Prostate gland (tissue), 2 donors: ENCODE measurements at regions not wholly inside any gene's neighbourhood (a gene's known extent, or its start where the extent isn't known, plus 50 kb on each side); places are given as distances from the start of the nearest gene placed in this dataset.

ENCODE experiments used
- DNase-seq: peaks from one replicate; pipeline ENCODE4 v3.0.0-alpha.2; 2019; ENCODE audit warnings: low spot score
- H3K27ac ChIP-seq, 2 donors: fragments of 200-600 bp; sonication (generic); 2 replicates each; pipeline ENCODE4 v1.5.1; 2017 to 2019
- H3K27me3 ChIP-seq: fragments of 200-600 bp; sonication (generic); replicated peaks from 2 replicates; pipeline ENCODE4 v1.5.1; 2019; ENCODE audit not compliant: insufficient read depth
- H3K36me3 ChIP-seq, 2 donors: fragments of 200-600 bp; sonication (generic); 1 replicate in 1 of 2; 2 replicates in 1 of 2; pipeline versions ENCODE4 v1.5.1 to v1.8.1; 2017 to 2019
- H3K4me1 ChIP-seq: fragments of 200-600 bp; sonication (generic); replicated peaks from 2 replicates; pipeline ENCODE4 v1.5.1; 2019
- H3K4me3 ChIP-seq, 2 donors: fragments of 200-600 bp; sonication (generic); 2 replicates each; pipeline ENCODE4 v1.5.1; 2017 to 2019
- H3K9me3 ChIP-seq: fragments of 200-600 bp; sonication (generic); 2 replicates; pipeline ENCODE4 v1.5.1; 2017
- CTCF ChIP-seq, 4 experiments: fragments of 200-600 bp in 2 of 4; fragments of 450-650 bp in 2 of 4; sonication (generic) in 2 of 4; IDR thresholded peaks; 1 replicate in 3 of 4; 2 replicates in 1 of 4; pipeline ENCODE4 v1.5.1; 2016 to 2019; ENCODE audit warnings: antibody characterized with exemption in 4 of 4, mild to moderate bottlenecking in 2 of 4, moderate library complexity in 2 of 4
- POLR2A ChIP-seq: fragments of 450-650 bp; IDR thresholded peaks from one replicate; pipeline ENCODE4 v1.6.1; 2016; ENCODE audit warnings: antibody characterized with exemption, mild to moderate bottlenecking
- POLR2AphosphoS5 ChIP-seq: sonication (generic); formaldehyde crosslinking; IDR thresholded peaks from one replicate; pipeline ENCODE4 v1.6.1; 2017; ENCODE audit warnings: antibody characterized with exemption
- WGBS: methylation state at CpG from one replicate; pipeline ENCODE4 v1.1.5; 2018; 5-methylcytosine and 5-hydroxymethylcytosine counted together
- intact Hi-C: fragments of 100-400 bp; cut with DNase I; formaldehyde crosslinking; loops from one replicate; pipeline ENCODE4 v1.14.2; 2022

GRCh38 chr2:211132046-211132445 is 575.6 kb downstream of the CPS1 start:
- intact Hi-C loops: no loop called here
- Histone ChIP-seq H3K4me3 (no peak overlapping the region), H3K36me3 (no peaks in the 10 kb centered on the region), H3K9me3 (no peaks in the 10 kb centered on the region), H3K4me1 (no peaks in the 10 kb centered on the region), H3K27ac (no peak overlapping the region), H3K27me3 (no peaks in the 10 kb centered on the region)
- TF ChIP-seq POLR2A (no peak), POLR2AphosphoS5 (no peak), CTCF (IDR thresholded peaks at IDR 0.05) (no peak)
- DNase-seq: no peak
- WGBS: 89% methylated on average over 2 of the region's 2 CpGs

- DNase-seq: no peak
- WGBS: 46% methylated on average over 2 of the region's 2 CpGs
Measured at GRCh38 chr2:211132573-211132972, 576.2 kb downstream of the CPS1 start.

DNA sequence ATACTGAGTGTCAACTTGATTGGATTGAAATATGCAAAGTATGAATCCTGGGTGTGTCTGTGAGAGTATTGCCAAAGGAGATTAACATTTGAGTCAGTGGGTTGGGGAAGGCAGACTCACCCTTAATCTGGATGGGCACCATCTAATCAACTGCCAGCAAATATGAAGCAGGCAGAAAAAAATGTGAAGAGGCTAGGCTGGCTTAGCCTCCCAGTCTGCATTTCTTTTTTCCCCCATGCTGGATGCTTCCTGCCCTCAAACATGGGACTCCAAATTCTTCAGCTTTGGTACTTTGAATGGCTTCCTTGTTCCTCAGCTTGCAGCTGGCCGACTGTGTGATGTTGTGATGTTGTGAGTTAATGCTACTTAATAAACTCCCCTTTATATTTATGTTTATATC is 577.4 kb downstream of the CPS1 start:
- TF ChIP-seq CTCF (IDR thresholded peaks at IDR 0.05) (no peak), POLR2AphosphoS5 (no peak), POLR2A (no peak)
- intact Hi-C loops: no loop called here
- Histone ChIP-seq H3K27me3 (no peaks in the 10 kb centered on the region), H3K4me1 (no peaks in the 10 kb centered on the region), H3K4me3 (no peak overlapping the region), H3K27ac (no peak overlapping the region), H3K9me3 (no peaks in the 10 kb centered on the region), H3K36me3 (no peaks in the 10 kb centered on the region)
- no peak for DNase-seq
- 79% methylated on average over 1 of the region's 1 CpG for WGBS

More at GRCh38 chr2:211132573-211132972, 576.2 kb downstream of the CPS1 start:
- intact Hi-C loops: no loop called here
- Histone ChIP-seq H3K36me3 (no peaks in the 10 kb centered on the region), H3K27me3 (no peaks in the 10 kb centered on the region), H3K4me3 (no peak overlapping the region), H3K9me3 (no peaks in the 10 kb centered on the region), H3K27ac (no peak overlapping the region), H3K4me1 (no peaks in the 10 kb centered on the region)
- TF ChIP-seq CTCF (IDR thresholded peaks at IDR 0.05) (no peak), POLR2AphosphoS5 (no peak)

- no peaks in the 10 kb centered on the region for H3K9me3 ChIP-seq
- no peaks in the 10 kb centered on the region for H3K4me1 ChIP-seq
- no peak for DNase-seq
- H3K27ac ChIP-seq: no peak overlapping the region
- intact Hi-C loops: no loop called here
- H3K4me3 ChIP-seq: no peak overlapping the region
- H3K36me3 ChIP-seq: no peaks in the 10 kb centered on the region
- 95% methylated on average over 5 of the region's 5 CpGs for WGBS
- TF ChIP-seq POLR2AphosphoS5: no peak
- no peak for TF ChIP-seq CTCF (IDR thresholded peaks at IDR 0.05)
- TF ChIP-seq POLR2A: no peak
- no peaks in the 10 kb centered on the region for H3K27me3 ChIP-seq
Measured at GRCh38 chr2:211138551-211138950, 582.2 kb downstream of the CPS1 start.

DNA sequence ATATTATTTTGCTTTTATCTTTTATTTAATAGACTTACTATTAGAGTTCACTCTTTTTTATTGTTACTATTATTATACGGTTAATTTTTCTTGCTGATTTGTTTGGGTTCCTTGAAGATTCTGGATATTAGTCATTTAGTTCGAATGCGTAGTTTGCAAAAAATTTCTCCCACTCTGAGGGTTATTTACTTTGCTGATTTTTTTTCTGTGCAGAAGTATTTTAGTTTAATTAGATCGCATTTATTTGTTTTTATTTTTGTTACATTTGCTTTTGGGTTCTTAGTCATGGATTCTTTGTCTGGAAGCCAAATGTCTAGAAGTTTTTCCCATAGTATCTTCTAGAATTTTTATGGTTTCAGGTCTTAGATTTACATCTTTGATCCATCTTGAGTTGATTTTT is 585.2 kb downstream of the CPS1 start:
- intact Hi-C loops: no loop called here
- Histone ChIP-seq H3K9me3 (no peaks in the 10 kb centered on the region), H3K4me1 (no peaks in the 10 kb centered on the region), H3K27me3 (no peaks in the 10 kb centered on the region), H3K4me3 (no peak overlapping the region), H3K27ac (no peak overlapping the region), H3K36me3 (no peaks in the 10 kb centered on the region)
- no peak for TF ChIP-seq CTCF (IDR thresholded peaks at IDR 0.05)
- TF ChIP-seq POLR2AphosphoS5: no peak
- TF ChIP-seq POLR2A: no peak
- no peak for DNase-seq
- WGBS: 72% methylated on average over 4 of the region's 4 CpGs
